GM19025 (cell line): ENCODE measurements at regions not wholly inside any gene's neighbourhood (a gene's known extent, or its start where the extent isn't known, plus 50 kb on each side); places are given as distances from the start of the nearest gene placed in this dataset.

Source experiments
- ATAC-seq: cut with Tn5 transposase; IDR thresholded peaks from one replicate; pipeline ENCODE4 v1.9.1; 2021; ENCODE audit warnings: mild to moderate bottlenecking, low read depth, moderate library complexity; ENCODE audit not compliant: unreplicated experiment

DNA sequence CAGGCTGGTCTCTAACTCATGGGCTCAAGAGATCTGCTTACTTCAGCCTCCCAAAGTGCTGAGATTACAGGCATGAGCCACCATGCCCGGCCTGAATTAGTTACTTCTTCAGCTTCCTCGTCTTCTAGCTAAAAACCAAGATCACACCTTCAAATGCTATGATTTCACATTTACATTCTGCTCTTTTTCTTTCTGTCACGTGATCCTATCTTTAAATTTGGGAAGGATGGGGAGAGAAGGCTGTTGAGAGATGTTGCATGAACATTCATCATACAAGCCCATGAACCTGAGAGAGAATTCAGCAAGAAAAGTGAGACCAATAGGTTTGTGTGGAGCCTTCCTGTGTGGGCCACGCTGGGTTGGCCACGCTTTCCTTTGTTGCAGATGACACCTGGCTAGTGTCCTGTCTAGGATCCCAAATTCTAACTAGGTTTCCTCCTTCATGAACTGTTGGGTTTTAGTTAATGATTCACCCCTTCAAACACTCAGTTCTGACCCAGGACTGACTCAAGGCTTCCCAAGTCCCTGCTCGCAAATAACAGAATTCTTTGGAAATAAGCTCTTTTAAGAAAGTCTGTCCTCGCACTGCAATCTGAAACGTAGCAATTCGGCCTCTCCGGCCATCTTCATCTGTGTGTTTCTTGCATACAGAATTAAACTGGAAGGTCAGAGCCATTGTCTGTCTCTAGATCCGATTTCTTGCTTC lies 57.3 kb upstream of the CREB1 start:
- no peak for ATAC-seq

DNA sequence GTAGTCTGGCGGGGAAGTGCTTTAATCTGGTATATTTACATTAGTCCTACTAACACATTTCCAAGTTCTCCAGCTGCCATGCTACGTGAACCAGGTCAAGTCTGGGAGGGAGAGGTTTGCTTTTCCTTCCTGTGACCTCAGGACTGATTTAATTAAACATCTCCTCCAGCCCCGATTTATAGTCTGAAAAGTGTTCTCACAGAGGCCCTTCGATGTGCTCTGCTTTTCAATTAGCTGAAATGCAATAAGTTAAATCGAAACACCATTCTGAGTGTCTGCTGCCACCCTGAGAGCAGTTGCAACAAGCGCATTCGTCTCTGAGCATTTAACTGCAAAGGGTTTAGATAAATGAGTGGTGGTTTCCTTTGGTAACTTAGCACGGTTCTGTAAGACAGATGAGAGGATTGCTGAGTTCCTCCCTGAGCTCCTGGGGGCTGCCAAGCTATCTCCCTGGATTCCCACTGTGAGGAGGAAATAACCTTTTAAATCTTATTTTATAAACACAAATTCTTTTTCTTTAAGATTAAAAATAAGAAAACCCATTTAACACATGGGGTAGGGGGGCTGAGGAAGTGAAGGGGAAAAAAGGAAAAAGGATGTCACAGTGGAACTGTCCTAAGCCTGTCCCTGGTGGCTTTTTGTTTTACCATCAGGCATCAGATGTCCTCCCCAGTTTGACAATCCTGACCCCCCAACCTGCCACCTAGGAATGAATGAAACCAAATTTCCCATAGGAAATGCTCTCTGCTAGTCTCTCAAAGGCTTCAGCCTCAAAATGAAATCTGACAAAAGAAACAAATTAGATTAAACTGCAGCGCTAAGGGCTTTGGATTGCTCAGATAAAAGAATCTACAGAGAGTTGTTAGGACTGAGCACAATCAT lies 56.5 kb upstream of the CREB1 start:
- no peak for ATAC-seq

DNA sequence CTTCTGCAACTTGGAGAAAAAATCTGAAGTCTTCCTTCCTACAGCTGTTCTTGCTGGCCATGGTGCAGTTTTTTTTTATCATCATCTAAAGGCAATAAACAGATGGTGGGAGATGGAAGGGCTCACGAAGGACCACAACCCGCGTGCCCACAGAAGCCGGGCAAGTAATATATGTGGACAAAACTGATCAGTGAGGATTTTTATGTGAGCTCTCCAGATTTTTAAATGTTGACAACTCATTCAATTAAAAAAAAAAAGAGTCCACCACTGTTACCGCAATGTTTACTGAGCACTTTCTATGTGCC lies 55.9 kb upstream of the CREB1 start:
- ATAC-seq: no peak

DNA sequence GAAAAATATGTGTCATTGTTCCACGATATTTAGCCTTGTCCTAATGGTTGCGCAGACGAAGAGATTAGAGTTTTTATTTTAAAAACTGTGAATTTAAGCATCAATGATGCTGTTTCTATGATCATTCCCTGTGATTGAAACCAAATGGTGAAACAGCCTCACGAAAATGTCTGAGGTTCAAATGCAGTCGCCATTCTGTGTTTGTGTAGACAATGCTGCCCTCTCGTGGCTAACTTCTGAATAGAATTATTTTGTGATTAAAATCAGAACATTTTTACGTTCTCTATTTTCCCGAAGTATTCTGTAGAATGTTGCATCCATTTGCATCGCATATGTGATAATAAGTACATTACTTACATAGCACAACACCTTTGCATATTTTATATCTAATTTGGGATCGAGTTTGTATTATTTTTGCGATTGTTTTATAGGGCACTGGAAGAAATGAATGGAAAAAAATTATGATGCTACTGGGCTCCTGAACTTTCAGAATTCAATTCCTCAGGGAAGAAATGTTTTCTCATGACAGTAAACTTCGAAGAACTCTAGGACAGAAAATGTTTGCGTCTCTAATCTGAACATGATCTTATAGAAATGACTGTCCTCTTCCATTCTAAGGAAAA lies 54.8 kb upstream of the CREB1 start:
- ATAC-seq: no peak

DNA sequence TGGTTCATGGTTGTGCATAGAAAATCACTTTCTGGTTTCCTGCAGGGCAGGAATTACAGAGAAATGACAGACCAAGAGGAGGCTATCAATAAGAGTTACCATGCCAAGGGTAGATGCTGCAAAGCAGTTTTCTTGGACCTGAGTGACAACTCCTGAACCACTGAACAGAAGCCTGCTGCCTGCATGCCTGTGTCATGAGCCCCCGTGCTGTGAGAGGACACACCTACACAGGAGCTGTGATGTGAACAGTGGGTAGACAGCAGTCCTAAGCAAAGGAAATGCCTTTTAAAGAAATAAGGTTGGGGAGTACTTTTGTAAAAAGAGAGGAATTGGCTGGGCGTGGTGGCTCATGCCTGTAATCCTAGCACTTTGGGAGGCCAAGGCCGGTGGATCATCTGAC lies 54.2 kb upstream of the CREB1 start:
- no peak for ATAC-seq

DNA sequence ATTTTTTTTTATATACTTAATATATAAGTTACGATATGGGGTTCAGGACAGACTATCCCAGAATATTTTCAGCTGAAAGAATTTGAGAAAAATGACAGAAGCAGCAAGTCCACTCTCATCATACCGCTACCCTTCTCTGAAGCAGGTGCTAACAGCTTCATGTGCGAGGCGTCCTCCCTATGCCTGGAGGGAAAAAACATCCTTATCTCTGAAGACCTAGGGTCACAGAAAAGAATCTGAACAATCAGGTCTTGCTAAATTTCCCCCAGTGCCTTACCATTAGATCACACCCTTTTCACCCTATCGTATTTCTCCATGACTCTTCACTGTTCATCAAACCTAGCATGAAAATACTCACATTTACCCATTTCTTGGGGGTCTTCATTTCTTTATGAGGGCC lies 51.9 kb upstream of the CREB1 start:
- ATAC-seq: no peak

DNA sequence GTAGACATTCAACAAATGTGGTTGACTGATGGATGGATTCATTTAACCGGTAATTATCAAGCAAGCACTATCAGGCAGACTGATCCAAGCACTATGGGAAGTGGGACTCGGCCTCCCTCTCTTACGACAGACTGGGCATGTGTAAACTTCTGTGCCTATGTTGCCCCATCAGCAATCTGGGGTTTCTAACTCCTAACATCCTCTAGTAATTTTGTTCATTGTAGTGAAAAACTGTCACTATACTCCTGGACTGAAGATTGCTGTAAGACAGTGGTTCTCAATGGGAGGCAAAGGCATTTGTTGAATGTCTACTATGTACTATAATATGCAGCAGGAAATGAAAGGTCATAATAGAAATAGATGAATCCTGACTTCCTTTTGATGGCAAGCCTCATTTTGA lies 51.2 kb upstream of the CREB1 start:
- no peak for ATAC-seq

DNA sequence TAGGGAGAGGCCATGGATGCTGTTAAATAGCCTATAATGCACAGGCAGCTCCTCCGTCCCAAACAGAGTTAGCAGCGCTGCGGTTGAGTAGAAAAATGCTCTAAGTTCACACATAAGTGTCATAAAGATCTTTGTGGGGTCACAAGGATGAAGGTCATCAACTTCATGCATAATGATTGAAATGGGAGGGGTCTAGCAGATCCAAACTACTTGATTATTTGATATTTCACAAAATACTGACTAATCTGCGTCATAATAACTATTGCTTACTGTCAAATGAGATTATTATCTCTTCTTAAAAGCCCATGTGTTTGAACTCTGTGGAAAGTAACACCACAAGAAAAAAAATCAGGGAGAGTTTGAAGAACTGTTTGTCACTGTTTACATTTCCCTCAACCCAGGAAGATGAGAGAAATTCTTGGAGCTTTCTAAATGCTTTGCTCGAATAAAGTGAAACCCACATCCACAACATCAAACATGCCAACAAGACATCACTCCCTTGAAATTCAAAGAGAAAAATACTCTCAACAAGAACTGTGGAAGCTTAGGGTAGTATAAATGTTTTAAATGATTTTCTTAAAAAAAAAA lies 50.5 kb upstream of the CREB1 start:
- ATAC-seq: no peak
